ENCODE measurements at regions not wholly inside any gene's neighbourhood (a gene's known extent, or its start where the extent isn't known, plus 50 kb on each side); places are given as distances from the start of the nearest gene placed in this dataset.

GRCh38 chr9:71627537-71627936 is 140.8 kb downstream of the CEMIP2 start:
- no peak overlapping the region for H3K4me3 ChIP-seq
- no peaks in the 10 kb centered on the region for H3K36me3 ChIP-seq
- no peaks in the 10 kb centered on the region for H3K9me3 ChIP-seq
- H3K4me1 ChIP-seq: peaks cover 0 to 5% of the 10 kb centered on the region in 2 donors
- H3K27ac ChIP-seq: no peak overlapping the region
- no peak for DNase-seq
- H3K27me3 ChIP-seq: no peaks in the 10 kb centered on the region
- in situ Hi-C loops (cut with MboI; ENCODE audit: low sequenced_read_pairs in 4 of 4) (no loop called here), intact Hi-C loops (cut with DNase I; ENCODE audit: low total_unique reads) (no loop called here)
- TF ChIP-seq, protein P1, sequence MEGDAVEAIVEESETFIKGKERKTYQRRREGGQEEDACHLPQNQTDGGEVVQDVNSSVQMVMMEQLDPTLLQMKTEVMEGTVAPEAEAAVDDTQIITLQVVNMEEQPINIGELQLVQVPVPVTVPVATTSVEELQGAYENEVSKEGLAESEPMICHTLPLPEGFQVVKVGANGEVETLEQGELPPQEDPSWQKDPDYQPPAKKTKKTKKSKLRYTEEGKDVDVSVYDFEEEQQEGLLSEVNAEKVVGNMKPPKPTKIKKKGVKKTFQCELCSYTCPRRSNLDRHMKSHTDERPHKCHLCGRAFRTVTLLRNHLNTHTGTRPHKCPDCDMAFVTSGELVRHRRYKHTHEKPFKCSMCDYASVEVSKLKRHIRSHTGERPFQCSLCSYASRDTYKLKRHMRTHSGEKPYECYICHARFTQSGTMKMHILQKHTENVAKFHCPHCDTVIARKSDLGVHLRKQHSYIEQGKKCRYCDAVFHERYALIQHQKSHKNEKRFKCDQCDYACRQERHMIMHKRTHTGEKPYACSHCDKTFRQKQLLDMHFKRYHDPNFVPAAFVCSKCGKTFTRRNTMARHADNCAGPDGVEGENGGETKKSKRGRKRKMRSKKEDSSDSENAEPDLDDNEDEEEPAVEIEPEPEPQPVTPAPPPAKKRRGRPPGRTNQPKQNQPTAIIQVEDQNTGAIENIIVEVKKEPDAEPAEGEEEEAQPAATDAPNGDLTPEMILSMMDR (IDR thresholded peaks at IDR 0.05 in 4 of 5, conservative IDR thresholded peaks at IDR 0.05 in 1 of 5): no peak
- TF ChIP-seq POLR2A (IDR thresholded peaks at IDR 0.05): no peak
- no peak for ATAC-seq

- Histone ChIP-seq H3K4me3 (no peak overlapping the region), H3K36me3 (no peaks in the 10 kb centered on the region), H3K9me3 (no peaks in the 10 kb centered on the region), H3K4me1 (peaks cover 0 to 5% of the 10 kb centered on the region in 2 donors), H3K27me3 (no peaks in the 10 kb centered on the region), H3K27ac (no peak overlapping the region)
- in situ Hi-C loops (cut with MboI; ENCODE audit: low sequenced_read_pairs in 4 of 4): no loop called here
- ATAC-seq: no peak
- TF ChIP-seq POLR2A (IDR thresholded peaks at IDR 0.05): no peak
- TF ChIP-seq, protein P1 (IDR thresholded peaks at IDR 0.05 in 4 of 5, conservative IDR thresholded peaks at IDR 0.05 in 1 of 5): no peak
- no peak for DNase-seq
- intact Hi-C loops (cut with DNase I; ENCODE audit: low total_unique reads): no loop called here
These were observed 141.9 kb downstream of the CEMIP2 start for GRCh38 chr9:71626395-71626794.

- Histone ChIP-seq H3K4me3 (no peak overlapping the region), H3K27me3 (no peaks in the 10 kb centered on the region), H3K9me3 (no peaks in the 10 kb centered on the region), H3K4me1 (peaks cover 0 to 4% of the 10 kb centered on the region in 2 donors), H3K27ac (no peak overlapping the region), H3K36me3 (no peaks in the 10 kb centered on the region)
- no peak for ATAC-seq
- no peak for TF ChIP-seq POLR2A (IDR thresholded peaks at IDR 0.05)
- in situ Hi-C loops (cut with MboI; ENCODE audit: low sequenced_read_pairs in 4 of 4): loop anchor here in 1 of 4 donors (25.0 kb wide), 1 partner anchor 388 kb away; no protein-coding TSS in a partner anchor
- intact Hi-C loops (cut with DNase I; ENCODE audit: low total_unique reads): no loop called here
- no peak for DNase-seq
These were observed 143.6 kb downstream of the CEMIP2 start for GRCh38 chr9:71624728-71625127.

DNA sequence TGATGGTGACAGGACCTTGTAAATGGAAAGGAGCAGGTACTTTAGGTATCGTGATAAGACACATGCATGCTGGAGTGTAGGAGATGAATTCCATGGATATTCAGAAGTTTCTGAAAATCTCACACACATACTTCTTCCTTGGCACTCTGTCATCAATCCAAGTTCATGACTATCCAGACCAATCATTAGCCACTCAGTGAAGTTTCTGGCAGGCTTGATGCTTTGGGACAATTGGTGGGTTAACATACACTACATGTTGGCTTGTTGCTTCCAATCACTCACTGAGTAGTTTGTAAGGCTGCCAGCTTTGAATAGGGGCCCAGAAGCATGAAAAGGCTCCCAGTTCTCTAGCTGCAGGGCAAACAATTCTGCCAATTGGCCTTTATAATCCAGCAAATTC is 147.6 kb downstream of the CEMIP2 start:
- intact Hi-C loops (cut with DNase I; ENCODE audit: low total_unique reads): no loop called here
- TF ChIP-seq, protein P1 (IDR thresholded peaks at IDR 0.05 in 4 of 5, conservative IDR thresholded peaks at IDR 0.05 in 1 of 5): no peak
- TF ChIP-seq POLR2A (IDR thresholded peaks at IDR 0.05): no peak
- H3K9me3 ChIP-seq: no peaks in the 10 kb centered on the region
- H3K27me3 ChIP-seq: no peaks in the 10 kb centered on the region
- ATAC-seq (no peak), DNase-seq (no peak)
- no peak overlapping the region for H3K27ac ChIP-seq
- no peak overlapping the region for H3K4me3 ChIP-seq
- no peaks in the 10 kb centered on the region for H3K4me1 ChIP-seq
- no peaks in the 10 kb centered on the region for H3K36me3 ChIP-seq
- in situ Hi-C loops (cut with MboI; ENCODE audit: low sequenced_read_pairs in 4 of 4): loop anchor here in 1 of 4 donors (25.0 kb wide), 1 partner anchor 392 kb away; no protein-coding TSS in a partner anchor

- in situ Hi-C loops (cut with MboI; ENCODE audit: low sequenced_read_pairs in 4 of 4) (loop anchor here in 1 of 4 donors (25.0 kb wide), 1 partner anchor 392 kb away; no protein-coding TSS in a partner anchor), intact Hi-C loops (cut with DNase I; ENCODE audit: low total_unique reads) (no loop called here)
- no peak for DNase-seq
- Histone ChIP-seq H3K4me1 (no peaks in the 10 kb centered on the region), H3K36me3 (no peaks in the 10 kb centered on the region), H3K27ac (no peak overlapping the region), H3K27me3 (no peaks in the 10 kb centered on the region), H3K4me3 (no peak overlapping the region), H3K9me3 (no peaks in the 10 kb centered on the region)
- TF ChIP-seq, protein P1 (IDR thresholded peaks at IDR 0.05 in 4 of 5, conservative IDR thresholded peaks at IDR 0.05 in 1 of 5): no peak
- TF ChIP-seq POLR2A (IDR thresholded peaks at IDR 0.05): no peak
- no peak for ATAC-seq
These were observed 148.0 kb downstream of the CEMIP2 start for GRCh38 chr9:71620331-71620730.
